Right atrium auricular region (tissue), 2 donors: ENCODE measurements at regions not wholly inside any gene's neighbourhood (a gene's known extent, or its start where the extent isn't known, plus 50 kb on each side); places are given as distances from the start of the nearest gene placed in this dataset.
A peak's percentile ranks its signal among the peaks of the same experiment; 100 is the strongest.
"Not testable (repeated sequence)": the region's sequence is repeated elsewhere in the genome, so short reads cannot be mapped to it uniquely, and the experiment has no call there.

ENCODE experiments used
- DNase-seq: peaks from one replicate; pipeline ENCODE4 v3.0.0-alpha.2; 2019; ENCODE audit warnings: low spot score
- H3K27ac ChIP-seq, 2 donors: fragments of 200-600 bp; sonication (generic); 1 replicate in 1 of 2; 2 replicates in 1 of 2; pipeline ENCODE4 v1.5.1; 2016 to 2019
- H3K27me3 ChIP-seq, 2 donors: fragments of 200-600 bp; sonication (generic); one replicate each; pipeline versions ENCODE4 v1.5.1 to v1.6.0; 2017 to 2019
- H3K36me3 ChIP-seq: fragments of 200-600 bp; sonication (generic); one replicate; pipeline ENCODE4 v1.5.1; 2016
- H3K4me1 ChIP-seq, 2 donors: fragments of 200-600 bp; sonication (generic); one replicate each; pipeline versions ENCODE4 v1.5.1 to v1.6.0; 2017 to 2019
- H3K4me3 ChIP-seq, 2 donors: fragments of 200-600 bp; sonication (generic); 1 replicate in 1 of 2; 2 replicates in 1 of 2; pipeline ENCODE4 v1.5.1; 2017 to 2019; ENCODE audit warnings: mild to moderate bottlenecking in 1 of 2, moderate library complexity in 1 of 2
- H3K9me3 ChIP-seq, 2 donors: fragments of 200-600 bp; sonication (generic); one replicate each; pipeline ENCODE4 v1.5.1; 2019
- CTCF ChIP-seq, 2 donors: fragments of 200-600 bp; sonication (generic); IDR thresholded peaks; one replicate each; pipeline ENCODE4 v1.5.1; 2019; ENCODE audit warnings: antibody characterized with exemption in 2 of 2

GRCh38 chr3:25056-25455, 171.5 kb upstream of the CHL1 start:
- Histone ChIP-seq H3K36me3 (no peaks in the 10 kb centered on the region), H3K4me1 (no peaks in the 10 kb centered on the region), H3K27ac (no peak overlapping the region), H3K27me3 (no peaks in the 10 kb centered on the region), H3K9me3 (no peaks in the 10 kb centered on the region), H3K4me3 (no peak overlapping the region)
- no peak for DNase-seq
- no peak for TF ChIP-seq CTCF (IDR thresholded peaks at IDR 0.05)

GRCh38 chr3:35985-36384, 160.6 kb upstream of the CHL1 start:
- not testable (repeated sequence) for H3K4me3 ChIP-seq, H3K4me1 ChIP-seq, DNase-seq, H3K27ac ChIP-seq, H3K27me3 ChIP-seq, H3K9me3 ChIP-seq, H3K36me3 ChIP-seq

- TF ChIP-seq CTCF (IDR thresholded peaks at IDR 0.05) = peak; percentile 35 to 64
- not testable (repeated sequence) for H3K27me3 ChIP-seq, DNase-seq
Measured at GRCh38 chr3:42871-43744, 153.5 kb upstream of the CHL1 start.

GRCh38 chr3:44028-44676, 152.4 kb upstream of the CHL1 start:
- Histone ChIP-seq H3K4me3 (no peak overlapping the region), H3K36me3 (no peaks in the 10 kb centered on the region), H3K4me1 (no peaks in the 10 kb centered on the region), H3K27me3 (no peaks in the 10 kb centered on the region), H3K9me3 (no peaks in the 10 kb centered on the region), H3K27ac (no peak overlapping the region)
- DNase-seq = no peak
- no peak for TF ChIP-seq CTCF (IDR thresholded peaks at IDR 0.05)

More at GRCh38 chr3:42871-43744, 153.5 kb upstream of the CHL1 start:
- not testable (repeated sequence) for H3K27ac ChIP-seq, H3K36me3 ChIP-seq, H3K4me1 ChIP-seq, H3K9me3 ChIP-seq, H3K4me3 ChIP-seq

GRCh38 chr3:44941-45340, 151.6 kb upstream of the CHL1 start:
- H3K27ac ChIP-seq, H3K27me3 ChIP-seq, H3K36me3 ChIP-seq, H3K9me3 ChIP-seq, DNase-seq, H3K4me1 ChIP-seq, H3K4me3 ChIP-seq: not testable (repeated sequence)

GRCh38 chr3:46576-46975, 150.0 kb upstream of the CHL1 start:
- Histone ChIP-seq H3K27ac (no peak overlapping the region), H3K27me3 (no peaks in the 10 kb centered on the region), H3K4me1 (no peaks in the 10 kb centered on the region), H3K36me3 (no peaks in the 10 kb centered on the region), H3K4me3 (no peak overlapping the region), H3K9me3 (peaks cover 0 to 4% of the 10 kb centered on the region in 2 donors)
- TF ChIP-seq CTCF (IDR thresholded peaks at IDR 0.05) = no peak
- no peak for DNase-seq

- H3K27ac ChIP-seq, H3K4me1 ChIP-seq, H3K36me3 ChIP-seq, H3K27me3 ChIP-seq, H3K9me3 ChIP-seq, H3K4me3 ChIP-seq, DNase-seq: not testable (repeated sequence)
Measured at GRCh38 chr3:53441-53840, 143.1 kb upstream of the CHL1 start.
